ENCODE measurements at regions not wholly inside any gene's neighbourhood (a gene's known extent, or its start where the extent isn't known, plus 50 kb on each side); places are given as distances from the start of the nearest gene placed in this dataset.

GRCh38 chr9:79390077-79390698 lies 181.6 kb upstream of the TLE4 start:
- TF ChIP-seq CTCF (IDR thresholded peaks at IDR 0.05 in 4 of 5, conservative IDR thresholded peaks at IDR 0.05 in 1 of 5) (no peak), POLR2A (IDR thresholded peaks at IDR 0.05) (no peak)
- no peak for DNase-seq
- intact Hi-C loops (cut with DNase I; ENCODE audit: low total_unique reads) = no loop called here
- no peak for ATAC-seq
- no peaks in the 10 kb centered on the region for H3K36me3 ChIP-seq
- no peaks in the 10 kb centered on the region for H3K27me3 ChIP-seq
- no peaks in the 10 kb centered on the region for H3K4me1 ChIP-seq
- in situ Hi-C loops (cut with MboI; ENCODE audit: low sequenced_read_pairs in 4 of 4) = no loop called here
- no peak overlapping the region for H3K27ac ChIP-seq
- H3K4me3 ChIP-seq = no peak overlapping the region
- H3K9me3 ChIP-seq = no peaks in the 10 kb centered on the region

GRCh38 chr9:79390781-79391770 lies 180.7 kb upstream of the TLE4 start:
- H3K9me3 ChIP-seq = no peaks in the 10 kb centered on the region
- H3K4me1 ChIP-seq = no peaks in the 10 kb centered on the region
- in situ Hi-C loops (cut with MboI; ENCODE audit: low sequenced_read_pairs in 4 of 4) = no loop called here
- no peak overlapping the region for H3K27ac ChIP-seq
- no peak overlapping the region for H3K4me3 ChIP-seq
- DNase-seq (no peak), ATAC-seq (no peak)
- no peaks in the 10 kb centered on the region for H3K36me3 ChIP-seq
- intact Hi-C loops (cut with DNase I; ENCODE audit: low total_unique reads) = no loop called here
- no peaks in the 10 kb centered on the region for H3K27me3 ChIP-seq
- TF ChIP-seq POLR2A (IDR thresholded peaks at IDR 0.05) (no peak), CTCF (IDR thresholded peaks at IDR 0.05 in 4 of 5, conservative IDR thresholded peaks at IDR 0.05 in 1 of 5) (no peak)

GRCh38 chr9:79395228-79395627 lies 176.5 kb upstream of the TLE4 start:
- ATAC-seq = no peak

GRCh38 chr9:79395755-79396154 lies 176.0 kb upstream of the TLE4 start:
- no peak overlapping the region for H3K27ac ChIP-seq
- no peaks in the 10 kb centered on the region for H3K9me3 ChIP-seq
- H3K4me1 ChIP-seq = no peaks in the 10 kb centered on the region
- no peak for TF ChIP-seq CTCF (IDR thresholded peaks at IDR 0.05 in 4 of 5, conservative IDR thresholded peaks at IDR 0.05 in 1 of 5)
- no peak for TF ChIP-seq POLR2A (IDR thresholded peaks at IDR 0.05)
- no peaks in the 10 kb centered on the region for H3K27me3 ChIP-seq
- DNase-seq = no peak
- ATAC-seq = no peak
- in situ Hi-C loops (cut with MboI; ENCODE audit: low sequenced_read_pairs in 4 of 4) (no loop called here), intact Hi-C loops (cut with DNase I; ENCODE audit: low total_unique reads) (no loop called here)
- no peaks in the 10 kb centered on the region for H3K36me3 ChIP-seq
- no peak overlapping the region for H3K4me3 ChIP-seq

More at GRCh38 chr9:79395228-79395627, 176.5 kb upstream of the TLE4 start:
- Histone ChIP-seq H3K27me3 (no peaks in the 10 kb centered on the region), H3K4me3 (no peak overlapping the region), H3K27ac (no peak overlapping the region), H3K4me1 (no peaks in the 10 kb centered on the region), H3K36me3 (no peaks in the 10 kb centered on the region), H3K9me3 (no peaks in the 10 kb centered on the region)
- intact Hi-C loops (cut with DNase I; ENCODE audit: low total_unique reads) = no loop called here
- in situ Hi-C loops (cut with MboI; ENCODE audit: low sequenced_read_pairs in 4 of 4) = no loop called here
- TF ChIP-seq POLR2A (IDR thresholded peaks at IDR 0.05) (no peak), CTCF (IDR thresholded peaks at IDR 0.05 in 4 of 5, conservative IDR thresholded peaks at IDR 0.05 in 1 of 5) (no peak)
- no peak for DNase-seq

Measured in gastrocnemius medialis (tissue), 4 donors.